HCT116 (cell line): ENCODE measurements at regions not wholly inside any gene's neighbourhood (a gene's known extent, or its start where the extent isn't known, plus 50 kb on each side); places are given as distances from the start of the nearest gene placed in this dataset.

Experiments used
- EZH2 ChIP-seq: fragments of 200-600 bp; sonication (generic); IDR thresholded peaks from 2 replicates; pipeline ENCODE4 v1.6.1; 2017; ENCODE audit warnings: antibody characterized with exemption, mixed run types
- EZH2phosphoT487 ChIP-seq: fragments of 200-600 bp; IDR thresholded peaks from 2 replicates; pipeline ENCODE4 v1.6.1; 2018; ENCODE audit warnings: antibody characterized with exemption, borderline replicate concordance
- JUND ChIP-seq: IDR thresholded peaks from 2 replicates; pipeline ENCODE4 v1.6.1; 2012
- POLR2A ChIP-seq: IDR thresholded peaks from 2 replicates; pipeline ENCODE4 v1.7.0; 2011; ENCODE audit warnings: borderline replicate concordance; ENCODE audit not compliant: insufficient read depth, insufficient read length; ENCODE audit errors: extremely low read depth
- POLR2AphosphoS5 ChIP-seq: IDR thresholded peaks from 2 replicates; pipeline ENCODE4 v1.6.1; 2011; ENCODE audit warnings: mild to moderate bottlenecking, low read depth, low read length, moderate library complexity
- SP1 ChIP-seq: IDR thresholded peaks from 2 replicates; pipeline ENCODE4 v1.6.1; 2012; ENCODE audit warnings: low read depth
- SRF ChIP-seq: IDR thresholded peaks from 2 replicates; pipeline ENCODE4 v1.6.1; 2012; ENCODE audit warnings: low read depth
- ZFX ChIP-seq: fragments of 450-650 bp; IDR thresholded peaks from 2 replicates; pipeline ENCODE4 v1.6.1; 2017
- TF ChIP-seq, protein P1 (sequence below): IDR thresholded peaks from 2 replicates; pipeline ENCODE4 v1.6.1; 2012; ENCODE audit warnings: low read depth
- TF ChIP-seq, protein P2 (sequence below), 3 experiments: fragments of 200-600 bp in 1 of 3; sonication (generic) in 1 of 3; IDR thresholded peaks in 2 of 3; conservative IDR thresholded peaks in 1 of 3; 2 replicates each; pipeline ENCODE4 v1.5.1; 2012 to 2017; ENCODE audit warnings: low read depth in 2 of 3, low read length in 2 of 3, antibody characterized with exemption in 1 of 3, borderline replicate concordance in 1 of 3, control low read depth in 1 of 3, mild to moderate bottlenecking in 1 of 3, mixed read lengths in 1 of 3, mixed run types in 1 of 3, moderate library complexity in 1 of 3; ENCODE audit not compliant: insufficient read depth in 1 of 3
- TF ChIP-seq, protein P3 (sequence below): IDR thresholded peaks from 2 replicates; pipeline ENCODE4 v1.6.1; 2012
- TF ChIP-seq, protein P4 (sequence below): IDR thresholded peaks from 2 replicates; pipeline ENCODE4 v1.6.1; 2011; ENCODE audit warnings: mild to moderate bottlenecking, low read length, moderate library complexity; ENCODE audit not compliant: insufficient replicate concordance; ENCODE audit errors: extremely low read depth
- TF ChIP-seq, protein P5 (sequence below): IDR thresholded peaks from 2 replicates; pipeline ENCODE4 v1.6.1; 2012

DNA sequence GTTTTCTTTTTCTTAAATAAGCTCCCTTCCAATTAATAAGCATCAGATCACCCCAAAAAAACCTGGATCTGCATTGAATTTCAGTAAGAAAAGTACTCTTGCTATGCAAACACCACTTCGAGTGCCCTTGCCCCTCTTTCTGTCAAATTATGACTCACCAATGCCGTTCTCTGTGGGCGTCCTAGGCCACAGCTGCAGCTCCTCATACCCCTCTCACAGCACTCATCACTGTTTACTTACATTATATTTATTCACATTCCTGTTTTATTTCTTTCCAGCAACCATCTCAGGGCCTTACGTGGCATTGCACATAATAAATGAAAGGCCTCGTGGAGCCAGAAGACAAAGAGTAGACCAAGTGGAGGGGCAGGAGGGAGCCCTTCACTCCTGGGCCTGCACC, 99.1 kb upstream of the CTTNBP2NL start:
- TF ChIP-seq POLR2A (no peak), ZFX (no peak), SP1 (no peak), SRF (no peak), JUND (no peak), POLR2AphosphoS5 (no peak), EZH2 (no peak), EZH2phosphoT487 (no peak)
- TF ChIP-seq, protein P1, sequence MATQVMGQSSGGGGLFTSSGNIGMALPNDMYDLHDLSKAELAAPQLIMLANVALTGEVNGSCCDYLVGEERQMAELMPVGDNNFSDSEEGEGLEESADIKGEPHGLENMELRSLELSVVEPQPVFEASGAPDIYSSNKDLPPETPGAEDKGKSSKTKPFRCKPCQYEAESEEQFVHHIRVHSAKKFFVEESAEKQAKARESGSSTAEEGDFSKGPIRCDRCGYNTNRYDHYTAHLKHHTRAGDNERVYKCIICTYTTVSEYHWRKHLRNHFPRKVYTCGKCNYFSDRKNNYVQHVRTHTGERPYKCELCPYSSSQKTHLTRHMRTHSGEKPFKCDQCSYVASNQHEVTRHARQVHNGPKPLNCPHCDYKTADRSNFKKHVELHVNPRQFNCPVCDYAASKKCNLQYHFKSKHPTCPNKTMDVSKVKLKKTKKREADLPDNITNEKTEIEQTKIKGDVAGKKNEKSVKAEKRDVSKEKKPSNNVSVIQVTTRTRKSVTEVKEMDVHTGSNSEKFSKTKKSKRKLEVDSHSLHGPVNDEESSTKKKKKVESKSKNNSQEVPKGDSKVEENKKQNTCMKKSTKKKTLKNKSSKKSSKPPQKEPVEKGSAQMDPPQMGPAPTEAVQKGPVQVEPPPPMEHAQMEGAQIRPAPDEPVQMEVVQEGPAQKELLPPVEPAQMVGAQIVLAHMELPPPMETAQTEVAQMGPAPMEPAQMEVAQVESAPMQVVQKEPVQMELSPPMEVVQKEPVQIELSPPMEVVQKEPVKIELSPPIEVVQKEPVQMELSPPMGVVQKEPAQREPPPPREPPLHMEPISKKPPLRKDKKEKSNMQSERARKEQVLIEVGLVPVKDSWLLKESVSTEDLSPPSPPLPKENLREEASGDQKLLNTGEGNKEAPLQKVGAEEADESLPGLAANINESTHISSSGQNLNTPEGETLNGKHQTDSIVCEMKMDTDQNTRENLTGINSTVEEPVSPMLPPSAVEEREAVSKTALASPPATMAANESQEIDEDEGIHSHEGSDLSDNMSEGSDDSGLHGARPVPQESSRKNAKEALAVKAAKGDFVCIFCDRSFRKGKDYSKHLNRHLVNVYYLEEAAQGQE: no peak
- TF ChIP-seq, protein P2, sequence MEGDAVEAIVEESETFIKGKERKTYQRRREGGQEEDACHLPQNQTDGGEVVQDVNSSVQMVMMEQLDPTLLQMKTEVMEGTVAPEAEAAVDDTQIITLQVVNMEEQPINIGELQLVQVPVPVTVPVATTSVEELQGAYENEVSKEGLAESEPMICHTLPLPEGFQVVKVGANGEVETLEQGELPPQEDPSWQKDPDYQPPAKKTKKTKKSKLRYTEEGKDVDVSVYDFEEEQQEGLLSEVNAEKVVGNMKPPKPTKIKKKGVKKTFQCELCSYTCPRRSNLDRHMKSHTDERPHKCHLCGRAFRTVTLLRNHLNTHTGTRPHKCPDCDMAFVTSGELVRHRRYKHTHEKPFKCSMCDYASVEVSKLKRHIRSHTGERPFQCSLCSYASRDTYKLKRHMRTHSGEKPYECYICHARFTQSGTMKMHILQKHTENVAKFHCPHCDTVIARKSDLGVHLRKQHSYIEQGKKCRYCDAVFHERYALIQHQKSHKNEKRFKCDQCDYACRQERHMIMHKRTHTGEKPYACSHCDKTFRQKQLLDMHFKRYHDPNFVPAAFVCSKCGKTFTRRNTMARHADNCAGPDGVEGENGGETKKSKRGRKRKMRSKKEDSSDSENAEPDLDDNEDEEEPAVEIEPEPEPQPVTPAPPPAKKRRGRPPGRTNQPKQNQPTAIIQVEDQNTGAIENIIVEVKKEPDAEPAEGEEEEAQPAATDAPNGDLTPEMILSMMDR (IDR thresholded peaks at IDR 0.05 in 2 of 3, conservative IDR thresholded peaks at IDR 0.05 in 1 of 3; ENCODE audit: borderline replicate concordance in 1 of 3, insufficient read depth in 1 of 3, low read depth in 2 of 3, low read length in 2 of 3): no peak
- TF ChIP-seq, protein P3, sequence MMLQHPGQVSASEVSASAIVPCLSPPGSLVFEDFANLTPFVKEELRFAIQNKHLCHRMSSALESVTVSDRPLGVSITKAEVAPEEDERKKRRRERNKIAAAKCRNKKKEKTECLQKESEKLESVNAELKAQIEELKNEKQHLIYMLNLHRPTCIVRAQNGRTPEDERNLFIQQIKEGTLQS: no peak
- TF ChIP-seq, protein P4, sequence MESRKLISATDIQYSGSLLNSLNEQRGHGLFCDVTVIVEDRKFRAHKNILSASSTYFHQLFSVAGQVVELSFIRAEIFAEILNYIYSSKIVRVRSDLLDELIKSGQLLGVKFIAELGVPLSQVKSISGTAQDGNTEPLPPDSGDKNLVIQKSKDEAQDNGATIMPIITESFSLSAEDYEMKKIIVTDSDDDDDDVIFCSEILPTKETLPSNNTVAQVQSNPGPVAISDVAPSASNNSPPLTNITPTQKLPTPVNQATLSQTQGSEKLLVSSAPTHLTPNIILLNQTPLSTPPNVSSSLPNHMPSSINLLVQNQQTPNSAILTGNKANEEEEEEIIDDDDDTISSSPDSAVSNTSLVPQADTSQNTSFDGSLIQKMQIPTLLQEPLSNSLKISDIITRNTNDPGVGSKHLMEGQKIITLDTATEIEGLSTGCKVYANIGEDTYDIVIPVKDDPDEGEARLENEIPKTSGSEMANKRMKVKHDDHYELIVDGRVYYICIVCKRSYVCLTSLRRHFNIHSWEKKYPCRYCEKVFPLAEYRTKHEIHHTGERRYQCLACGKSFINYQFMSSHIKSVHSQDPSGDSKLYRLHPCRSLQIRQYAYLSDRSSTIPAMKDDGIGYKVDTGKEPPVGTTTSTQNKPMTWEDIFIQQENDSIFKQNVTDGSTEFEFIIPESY: no peak
- TF ChIP-seq, protein P5, sequence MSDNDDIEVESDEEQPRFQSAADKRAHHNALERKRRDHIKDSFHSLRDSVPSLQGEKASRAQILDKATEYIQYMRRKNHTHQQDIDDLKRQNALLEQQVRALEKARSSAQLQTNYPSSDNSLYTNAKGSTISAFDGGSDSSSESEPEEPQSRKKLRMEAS: no peak
